ENCODE measurements at regions not wholly inside any gene's neighbourhood (a gene's known extent, or its start where the extent isn't known, plus 50 kb on each side); places are given as distances from the start of the nearest gene placed in this dataset.

DNA sequence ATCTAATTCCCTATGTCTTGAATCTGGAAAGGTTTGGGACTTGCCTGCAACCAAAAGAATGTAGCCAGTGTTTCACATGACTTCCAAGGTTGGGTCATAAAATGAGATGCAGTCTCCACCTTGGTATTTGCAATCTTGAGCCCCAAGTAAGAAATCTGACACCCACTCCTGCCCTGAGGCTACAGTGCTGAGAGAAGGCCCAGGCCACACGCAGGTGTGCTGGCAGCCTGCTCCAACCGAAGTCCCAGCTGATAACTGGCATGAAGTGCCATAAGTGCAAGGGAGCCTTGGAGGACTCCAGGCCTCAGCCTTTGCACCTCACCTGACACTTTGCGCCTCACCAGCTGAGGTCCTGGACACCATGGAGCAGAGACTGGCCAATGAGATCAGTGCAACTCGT, 182.7 kb downstream of the ANAPC1 start:
- Histone ChIP-seq H3K27ac (ENCODE audit: low read length) (no peak overlapping the region), H2AFZ (ENCODE audit: low read depth, low read length) (no peak overlapping the region)

DNA sequence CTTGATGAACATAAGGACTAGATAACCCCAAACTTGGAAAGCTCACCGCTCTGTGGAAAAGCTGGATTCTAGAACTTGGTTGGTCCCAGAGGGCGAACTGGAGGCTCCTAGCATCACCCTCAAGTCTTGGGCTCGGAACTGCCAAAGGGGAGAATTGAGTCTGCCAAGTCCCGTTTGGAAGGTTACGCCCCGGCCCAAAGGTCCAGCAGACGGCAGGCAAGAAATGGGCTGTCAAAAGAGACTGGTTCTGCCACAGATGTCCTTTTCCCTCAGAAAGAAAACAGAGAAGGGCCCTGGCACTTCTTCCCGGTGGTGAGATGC, 182.2 kb downstream of the ANAPC1 start:
- H2AFZ ChIP-seq (ENCODE audit: low read depth, low read length): no peak overlapping the region
- H3K4me3 ChIP-seq (ENCODE audit: low read length): no peak overlapping the region
- H3K27ac ChIP-seq (ENCODE audit: low read length): no peak overlapping the region
- H3K9ac ChIP-seq (ENCODE audit: low read length): no peak overlapping the region
- TF ChIP-seq, protein P1, sequence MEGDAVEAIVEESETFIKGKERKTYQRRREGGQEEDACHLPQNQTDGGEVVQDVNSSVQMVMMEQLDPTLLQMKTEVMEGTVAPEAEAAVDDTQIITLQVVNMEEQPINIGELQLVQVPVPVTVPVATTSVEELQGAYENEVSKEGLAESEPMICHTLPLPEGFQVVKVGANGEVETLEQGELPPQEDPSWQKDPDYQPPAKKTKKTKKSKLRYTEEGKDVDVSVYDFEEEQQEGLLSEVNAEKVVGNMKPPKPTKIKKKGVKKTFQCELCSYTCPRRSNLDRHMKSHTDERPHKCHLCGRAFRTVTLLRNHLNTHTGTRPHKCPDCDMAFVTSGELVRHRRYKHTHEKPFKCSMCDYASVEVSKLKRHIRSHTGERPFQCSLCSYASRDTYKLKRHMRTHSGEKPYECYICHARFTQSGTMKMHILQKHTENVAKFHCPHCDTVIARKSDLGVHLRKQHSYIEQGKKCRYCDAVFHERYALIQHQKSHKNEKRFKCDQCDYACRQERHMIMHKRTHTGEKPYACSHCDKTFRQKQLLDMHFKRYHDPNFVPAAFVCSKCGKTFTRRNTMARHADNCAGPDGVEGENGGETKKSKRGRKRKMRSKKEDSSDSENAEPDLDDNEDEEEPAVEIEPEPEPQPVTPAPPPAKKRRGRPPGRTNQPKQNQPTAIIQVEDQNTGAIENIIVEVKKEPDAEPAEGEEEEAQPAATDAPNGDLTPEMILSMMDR (IDR thresholded peaks at IDR 0.05; ENCODE audit: low read depth, low read length): no peak
- TF ChIP-seq EZH2phosphoT487 (IDR thresholded peaks at IDR 0.05; ENCODE audit: low read depth): no peak
- no peaks in the 10 kb centered on the region; the same call in 1 of the 2 replicates for H4K20me1 ChIP-seq (ENCODE audit: insufficient read depth, low read length)
- H3K79me2 ChIP-seq (ENCODE audit: low read length): no peaks in the 10 kb centered on the region
- H3K9me3 ChIP-seq (ENCODE audit: insufficient read depth, low read length): peaks cover 4% of the 10 kb centered on the region; the same call in 1 of the 2 replicates
- no peak overlapping the region for H3K4me2 ChIP-seq (ENCODE audit: low read length)
- peaks cover 70% of the 10 kb centered on the region for H3K4me1 ChIP-seq (ENCODE audit: low read length)
- H3K27me3 ChIP-seq (ENCODE audit: low read depth, low read length): peaks cover 25% of the 10 kb centered on the region
- H3K36me3 ChIP-seq (replicated peaks; ENCODE audit: low read depth, low read length): no peaks in the 10 kb centered on the region

More for the DNA sequence above, 182.7 kb downstream of the ANAPC1 start:
- Histone ChIP-seq H3K4me2 (ENCODE audit: low read length) (no peak overlapping the region), H3K36me3 (replicated peaks; ENCODE audit: low read depth, low read length) (no peaks in the 10 kb centered on the region), H3K27me3 (ENCODE audit: low read depth, low read length) (peaks cover 23% of the 10 kb centered on the region), H3K9ac (ENCODE audit: low read length) (no peak overlapping the region), H3K4me3 (ENCODE audit: low read length) (no peak overlapping the region), H3K79me2 (ENCODE audit: low read length) (no peaks in the 10 kb centered on the region), H3K4me1 (ENCODE audit: low read length) (peaks cover 65% of the 10 kb centered on the region), H4K20me1 (ENCODE audit: insufficient read depth, low read length) (no peaks in the 10 kb centered on the region; the same call in 1 of the 2 replicates), H3K9me3 (ENCODE audit: insufficient read depth, low read length) (no peaks in the 10 kb centered on the region; the same call in 1 of the 2 replicates)
- TF ChIP-seq EZH2phosphoT487 (IDR thresholded peaks at IDR 0.05; ENCODE audit: low read depth): no peak
- TF ChIP-seq, protein P1 (IDR thresholded peaks at IDR 0.05; ENCODE audit: low read depth, low read length): no peak

DNA sequence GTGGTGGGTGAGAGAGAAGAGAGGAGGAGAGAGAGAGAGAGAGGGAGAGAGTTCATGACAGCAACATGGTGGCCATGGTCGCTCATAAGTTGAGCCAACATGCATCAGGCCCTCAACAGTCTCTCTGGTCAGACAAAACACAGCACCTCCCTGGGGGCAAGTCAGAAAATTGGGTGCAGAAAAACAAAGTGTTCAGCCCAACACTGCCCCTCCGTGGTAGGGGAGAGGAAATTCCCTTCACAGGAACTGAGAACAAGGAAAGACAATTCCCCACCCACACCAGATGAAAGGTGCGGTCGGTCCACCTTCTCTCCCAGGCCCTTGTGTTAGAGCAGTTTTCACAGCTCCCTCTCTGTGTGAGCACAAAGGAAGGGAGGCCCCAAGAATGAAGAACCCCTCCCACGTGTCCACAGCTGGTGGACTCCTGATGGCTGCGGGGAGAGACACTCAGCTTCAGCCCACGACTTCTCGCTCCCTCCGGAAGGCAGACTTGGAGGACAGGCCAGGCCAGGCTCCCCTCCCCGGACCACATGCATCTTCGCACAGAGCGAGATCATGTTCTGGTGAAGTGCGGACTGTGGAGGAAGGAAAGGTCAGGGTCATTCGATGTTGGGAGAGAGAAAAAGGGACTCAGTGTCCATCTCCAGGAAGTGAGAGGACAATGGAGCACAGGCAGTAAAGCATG, 181.7 kb downstream of the ANAPC1 start:
- no peak overlapping the region for H2AFZ ChIP-seq (ENCODE audit: low read depth, low read length)
- peaks cover 6% of the 10 kb centered on the region; the same call in 1 of the 2 replicates for H3K9me3 ChIP-seq (ENCODE audit: insufficient read depth, low read length)
- H3K4me3 ChIP-seq (ENCODE audit: low read length): no peak overlapping the region
- H3K79me2 ChIP-seq (ENCODE audit: low read length): no peaks in the 10 kb centered on the region
- H3K9ac ChIP-seq (ENCODE audit: low read length): no peak overlapping the region
- H4K20me1 ChIP-seq (ENCODE audit: insufficient read depth, low read length): no peaks in the 10 kb centered on the region; the same call in 1 of the 2 replicates
- peak overlapping the region; percentile 14; the same call in 1 of the 2 replicates for H3K4me2 ChIP-seq (ENCODE audit: low read length)
- no peak for TF ChIP-seq EZH2phosphoT487 (IDR thresholded peaks at IDR 0.05; ENCODE audit: low read depth)
- TF ChIP-seq, protein P1 (IDR thresholded peaks at IDR 0.05; ENCODE audit: low read depth, low read length): peak; percentile 84
- H3K27me3 ChIP-seq (ENCODE audit: low read depth, low read length): peaks cover 30% of the 10 kb centered on the region
- H3K36me3 ChIP-seq (replicated peaks; ENCODE audit: low read depth, low read length): no peaks in the 10 kb centered on the region
- no peak overlapping the region for H3K27ac ChIP-seq (ENCODE audit: low read length)
- peaks cover 75% of the 10 kb centered on the region for H3K4me1 ChIP-seq (ENCODE audit: low read length)

DNA sequence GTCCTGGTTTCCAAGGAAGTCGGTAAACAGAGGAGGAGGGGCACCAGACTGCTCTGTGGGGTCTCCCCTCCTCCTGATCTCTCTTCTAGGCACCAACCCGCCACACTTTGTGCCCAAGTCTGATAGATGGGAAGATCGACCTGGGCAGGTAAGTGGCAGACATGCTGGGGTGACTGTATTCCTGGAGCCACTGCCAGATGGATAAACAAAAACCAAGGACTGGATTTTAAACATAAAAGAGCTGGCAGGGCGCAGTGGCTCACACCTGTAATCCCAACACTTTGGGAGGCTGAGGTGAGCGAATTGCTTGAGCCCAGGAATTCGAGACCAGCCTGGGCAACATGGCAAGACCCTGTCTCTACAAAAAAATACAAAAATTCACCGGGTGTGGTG, 181.2 kb downstream of the ANAPC1 start:
- Histone ChIP-seq H3K27ac (ENCODE audit: low read length) (no peak overlapping the region), H4K20me1 (ENCODE audit: insufficient read depth, low read length) (no peaks in the 10 kb centered on the region; the same call in 1 of the 2 replicates), H3K4me3 (ENCODE audit: low read length) (no peak overlapping the region), H3K9ac (ENCODE audit: low read length) (no peak overlapping the region), H2AFZ (ENCODE audit: low read depth, low read length) (no peak overlapping the region), H3K27me3 (ENCODE audit: low read depth, low read length) (peaks cover 35% of the 10 kb centered on the region), H3K4me2 (ENCODE audit: low read length) (no peak overlapping the region), H3K4me1 (ENCODE audit: low read length) (peaks cover 80% of the 10 kb centered on the region), H3K36me3 (replicated peaks; ENCODE audit: low read depth, low read length) (no peaks in the 10 kb centered on the region), H3K9me3 (ENCODE audit: insufficient read depth, low read length) (peaks cover 6% of the 10 kb centered on the region; the same call in 1 of the 2 replicates), H3K79me2 (ENCODE audit: low read length) (no peaks in the 10 kb centered on the region)
- TF ChIP-seq, protein P1 (IDR thresholded peaks at IDR 0.05; ENCODE audit: low read depth, low read length): no peak
- TF ChIP-seq EZH2phosphoT487 (IDR thresholded peaks at IDR 0.05; ENCODE audit: low read depth): no peak

Data from OCI-LY3 (cell line).